ENCODE measurements at regions not wholly inside any gene's neighbourhood (a gene's known extent, or its start where the extent isn't known, plus 50 kb on each side); places are given as distances from the start of the nearest gene placed in this dataset.
A peak's percentile ranks its signal among the peaks of the same experiment; 100 is the strongest.

GRCh38 chr16:74030000-74030706 lies 266.5 kb upstream of the PSMD7 start:
- Histone ChIP-seq H4K8ac (ENCODE audit: extremely low read depth, insufficient read depth, low read length) (no peak overlapping the region), H2AFZ (ENCODE audit: low read length) (no peak overlapping the region), H3K14ac (ENCODE audit: insufficient read length) (no peak overlapping the region), H4K91ac (replicated peaks; ENCODE audit: insufficient read length, low read length) (no peak overlapping the region), H2BK120ac (replicated peaks; ENCODE audit: low read depth, low read length) (no peak overlapping the region), H2BK5ac (ENCODE audit: low read depth, low read length) (no peak overlapping the region), H3K79me1 (ENCODE audit: low read depth, low read length) (no peaks in the 10 kb centered on the region), H3K18ac (ENCODE audit: extremely low read depth, low read length) (no peak overlapping the region; the same call in 1 of the 2 replicates), H3K4me2 (ENCODE audit: insufficient read depth in 1 of 2, low read depth in 2 of 2, low read length in 2 of 2) (peak overlapping the region in 1 of 2 experiments; percentile 38; a peak in 2 of 4 replicates), H3K4me3 (ENCODE audit: extremely low read depth in 1 of 4, insufficient read depth in 2 of 4, low read depth in 3 of 4, low read length in 4 of 4) (no peak overlapping the region; a peak in 1 of 8 replicates), H3K27me3 (replicated peaks in 1 of 4; ENCODE audit: control insufficient read depth in 3 of 4, extremely low read depth in 1 of 4, insufficient read depth in 3 of 4, low read length in 3 of 4) (no peaks in the 10 kb centered on the region), H3K36me3 (ENCODE audit: control insufficient read depth in 2 of 4, insufficient read depth in 4 of 4, low read length in 3 of 4) (no peaks in the 10 kb centered on the region), H4K20me1 (replicated peaks in 1 of 2; ENCODE audit: control insufficient read depth in 1 of 2, insufficient read depth in 2 of 2, low read length in 2 of 2) (no peaks in the 10 kb centered on the region), H4K5ac (ENCODE audit: insufficient read length, low read depth, low read length) (no peak overlapping the region), H2BK12ac (ENCODE audit: low read depth, low read length) (0 out of 2 replicates have a peak overlapping the region, but pooled peaks have one; percentile 46), H3K9ac (replicated peaks in 1 of 4; ENCODE audit: extremely low read depth in 1 of 4, low read depth in 3 of 4, low read length in 3 of 4) (no peak overlapping the region), H3K4ac (replicated peaks; ENCODE audit: insufficient read length, low read depth, low read length) (peak overlapping the region; percentile 4), H3K79me2 (ENCODE audit: control insufficient read depth in 1 of 2, insufficient read depth in 2 of 2, low read length in 2 of 2) (no peaks in the 10 kb centered on the region), H3K4me1 (replicated peaks in 1 of 4; ENCODE audit: control insufficient read depth in 3 of 4, insufficient read depth in 4 of 4, low read length in 3 of 4) (peaks cover 21 to 38% (median 29%) of the 10 kb centered on the region in 4 experiments), H2BK15ac (ENCODE audit: low read length) (no peak overlapping the region), H3K27ac (ENCODE audit: low read depth, low read length) (no peak overlapping the region), H3K56ac (replicated peaks; ENCODE audit: insufficient read length, low read depth, low read length) (no peak overlapping the region), H3K23me2 (ENCODE audit: low read depth, low read length) (no peaks in the 10 kb centered on the region), H2AK5ac (ENCODE audit: low read depth, low read length) (no peak overlapping the region), H3K9me3 (ENCODE audit: insufficient read depth in 2 of 2, low read depth in 1 of 2, low read length in 1 of 2) (no peaks in the 10 kb centered on the region), H3K23ac (ENCODE audit: insufficient read length) (no peak overlapping the region), H2BK20ac (ENCODE audit: low read length) (peak overlapping the region; percentile 55; the same call in 1 of the 2 replicates)
- DNase-seq (ENCODE audit: low read depth in 1 of 2, low spot score in 2 of 2) (no peak), FAIRE-seq (no peak)
- WGBS, 2 experiments (ENCODE audit: extremely low coverage in 1 of 2, insufficient coverage in 1 of 2, insufficient read length in 1 of 2, insufficient replicate concordance in 2 of 2, low coverage in 1 of 2, low lambda C conversion rate in 2 of 2, missing lambda C conversion rate in 1 of 2), result 60% methylated on average over 5 of the region's 10 CpGs; no CpG with 5 or more reads in 1 of the 2 experiments
- ChIA-PET POLR2A (ENCODE audit: partially characterized antibody) (no interaction called here), CTCF (ENCODE audit: partially characterized antibody) (no interaction called here)
- no peak for TF ChIP-seq ATF3 (IDR thresholded peaks at IDR 0.05; ENCODE audit: insufficient read depth, low read depth, low read length)
- TF ChIP-seq SAP30 (IDR thresholded peaks at IDR 0.05; ENCODE audit: insufficient read depth, insufficient replicate concordance, low read length), result no peak
- no peak for TF ChIP-seq CEBPB (IDR thresholded peaks at IDR 0.05; ENCODE audit: low read depth, low read length)
- no peak for TF ChIP-seq CTCF (IDR thresholded peaks at IDR 0.05; ENCODE audit: control extremely low read depth in 1 of 3, insufficient read depth in 1 of 3, low read depth in 1 of 3, low read length in 3 of 3)
- TF ChIP-seq PHF8 (conservative IDR thresholded peaks at IDR 0.05; ENCODE audit: low read depth, low read length), result no peak
- no peak for TF ChIP-seq CBX5 (IDR thresholded peaks at IDR 0.05; ENCODE audit: low read depth, low read length)
- no peak for TF ChIP-seq TCF12 (IDR thresholded peaks at IDR 0.05; ENCODE audit: low read depth, low read length)

Measured in H1 (cell line).